ENCODE measurements at regions not wholly inside any gene's neighbourhood (a gene's known extent, or its start where the extent isn't known, plus 50 kb on each side); places are given as distances from the start of the nearest gene placed in this dataset.
"Not testable (repeated sequence)": the region's sequence is repeated elsewhere in the genome, so short reads cannot be mapped to it uniquely, and the experiment has no call there.

- Histone ChIP-seq H3K4me3 (no peak overlapping the region), H3K36me3 (no peaks in the 10 kb centered on the region), H3K27me3 (no peaks in the 10 kb centered on the region), H3K9me3 (no peaks in the 10 kb centered on the region), H3K4me1 (no peaks in the 10 kb centered on the region), H3K27ac (no peak overlapping the region)
- WGBS, 2 donors = 75 to 76% methylated on average over 3 of the region's 3 CpGs
- ATAC-seq (ENCODE audit: low FRiP score in 2 of 2) (no peak), DNase-seq (no peak)
- TF ChIP-seq POLR2A (IDR thresholded peaks at IDR 0.05) (no peak), CTCF (IDR thresholded peaks at IDR 0.05) (no peak), EP300 (IDR thresholded peaks at IDR 0.05) (no peak)
These were observed 774.7 kb downstream of the TMTC2 start for GRCh38 chr12:83461336-83461935.

GRCh38 chr12:83451189-83451588 lies 764.5 kb downstream of the TMTC2 start:
- ATAC-seq (ENCODE audit: low FRiP score in 2 of 2) = no peak
- Histone ChIP-seq H3K4me3 (no peak overlapping the region), H3K9me3 (no peaks in the 10 kb centered on the region), H3K36me3 (no peaks in the 10 kb centered on the region), H3K27ac (no peak overlapping the region), H3K4me1 (no peaks in the 10 kb centered on the region), H3K27me3 (no peaks in the 10 kb centered on the region)
- no peak for DNase-seq
- WGBS, 2 donors = 83 to 87% methylated on average over 2 of the region's 2 CpGs
- no peak for TF ChIP-seq EP300 (IDR thresholded peaks at IDR 0.05)
- no peak for TF ChIP-seq POLR2AphosphoS5 (IDR thresholded peaks at IDR 0.05)
- TF ChIP-seq POLR2A (IDR thresholded peaks at IDR 0.05) = no peak
- TF ChIP-seq CTCF (IDR thresholded peaks at IDR 0.05) = no peak

- no peak for ATAC-seq (ENCODE audit: low FRiP score in 2 of 2)
- Histone ChIP-seq H3K4me3 (no peak overlapping the region), H3K9me3 (no peaks in the 10 kb centered on the region), H3K27me3 (no peaks in the 10 kb centered on the region), H3K36me3 (no peaks in the 10 kb centered on the region), H3K27ac (no peak overlapping the region), H3K4me1 (no peaks in the 10 kb centered on the region)
- DNase-seq = no peak
- 40 to 51% methylated on average over 1 of the region's 1 CpG for WGBS, 2 donors
- TF ChIP-seq CTCF (IDR thresholded peaks at IDR 0.05) = no peak
- TF ChIP-seq POLR2AphosphoS5 (IDR thresholded peaks at IDR 0.05) = no peak
- TF ChIP-seq EP300 (IDR thresholded peaks at IDR 0.05) = no peak
- no peak for TF ChIP-seq POLR2A (IDR thresholded peaks at IDR 0.05)
These were observed 747.9 kb downstream of the TMTC2 start for GRCh38 chr12:83434600-83434999.

GRCh38 chr12:83432176-83432719 lies 745.5 kb downstream of the TMTC2 start:
- Histone ChIP-seq H3K27me3 (no peaks in the 10 kb centered on the region), H3K36me3 (no peaks in the 10 kb centered on the region), H3K4me3 (no peak overlapping the region), H3K9me3 (no peaks in the 10 kb centered on the region), H3K4me1 (no peaks in the 10 kb centered on the region), H3K27ac (no peak overlapping the region)
- WGBS, 2 donors = 87% methylated on average over 3 of the region's 3 CpGs
- no peak for TF ChIP-seq CTCF (IDR thresholded peaks at IDR 0.05)
- no peak for TF ChIP-seq POLR2AphosphoS5 (IDR thresholded peaks at IDR 0.05)
- TF ChIP-seq EP300 (IDR thresholded peaks at IDR 0.05) = no peak
- no peak for TF ChIP-seq POLR2A (IDR thresholded peaks at IDR 0.05)
- no peak for DNase-seq
- ATAC-seq (ENCODE audit: low FRiP score in 2 of 2) = no peak

- not testable (repeated sequence) for DNase-seq; H3K27me3 ChIP-seq; H3K9me3 ChIP-seq; H3K36me3 ChIP-seq; H3K27ac ChIP-seq; H3K4me1 ChIP-seq; H3K4me3 ChIP-seq; ATAC-seq (ENCODE audit: low FRiP score in 2 of 2)
- 80% methylated on average over 2 of the region's 2 CpGs for WGBS, 2 donors
These were observed 741.0 kb downstream of the TMTC2 start for GRCh38 chr12:83427586-83428136.

Measured in upper lobe of left lung (tissue), 6 donors.